ENCODE measurements at regions not wholly inside any gene's neighbourhood (a gene's known extent, or its start where the extent isn't known, plus 50 kb on each side); places are given as distances from the start of the nearest gene placed in this dataset.

DNA sequence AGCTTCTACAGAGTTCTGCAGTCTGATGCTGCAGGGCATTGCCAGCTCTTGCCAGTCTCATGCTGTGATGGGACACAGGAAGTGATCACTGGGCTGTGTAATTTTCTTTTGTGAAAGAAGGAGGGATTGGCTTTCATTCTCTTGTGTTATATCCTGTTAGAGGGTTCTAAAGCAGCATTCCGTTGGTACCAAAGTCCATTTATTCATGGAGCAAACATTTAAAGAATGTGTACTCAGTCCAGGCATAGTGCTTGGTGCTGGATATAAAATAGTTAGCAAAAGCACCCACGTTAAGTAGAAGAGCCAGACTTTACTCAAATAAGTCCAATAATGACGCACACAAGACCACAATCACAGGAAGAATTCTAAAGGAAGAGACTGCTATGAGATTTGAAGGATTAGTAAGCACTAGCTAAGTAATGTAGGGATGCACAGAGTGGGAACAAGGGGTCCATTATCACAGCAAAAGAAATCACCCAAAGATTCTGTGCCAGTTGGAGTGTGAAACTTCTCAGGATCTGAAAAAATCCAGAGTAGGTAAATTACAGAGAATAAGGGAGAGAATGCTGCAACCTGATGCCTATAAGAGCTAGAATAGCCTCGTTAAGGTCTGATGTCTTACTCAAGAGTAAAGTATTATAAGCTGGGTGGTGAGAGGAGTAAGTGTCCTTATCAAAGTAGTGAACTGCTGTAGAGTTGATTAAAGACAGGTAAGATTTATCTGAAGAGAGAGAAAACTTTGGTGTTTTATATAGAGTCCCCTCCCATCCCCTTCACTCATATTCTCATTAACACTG is 728.3 kb downstream of the METTL15 start:
- Histone ChIP-seq H2AFZ (ENCODE audit: low read depth, low read length, poor library complexity, severe bottlenecking) (peak overlapping the region; percentile 29), H3K9me3 (ENCODE audit: control insufficient read depth in 1 of 2, insufficient read depth in 1 of 2, low read depth in 1 of 2, low read length in 2 of 2) (no peaks in the 10 kb centered on the region), H4K20me1 (ENCODE audit: insufficient read depth) (no peaks in the 10 kb centered on the region), H3K27me3 (ENCODE audit: insufficient read depth, low read length) (no peaks in the 10 kb centered on the region), H3K4me1 (ENCODE audit: control insufficient read depth in 1 of 2, insufficient read depth in 2 of 2, low read length in 2 of 2) (peaks cover 2 to 26% of the 10 kb centered on the region in 2 experiments; a peak in 2 of 4 replicates), H3K9ac (ENCODE audit: low read length) (no peak overlapping the region), H3K4me3 (replicated peaks in 1 of 2; ENCODE audit: low read depth in 1 of 2, low read length in 2 of 2) (no peak overlapping the region), H3K27ac (ENCODE audit: low read depth, low read length) (no peak overlapping the region), H3K79me2 (ENCODE audit: insufficient read depth, low read length) (no peaks in the 10 kb centered on the region), H3K36me3 (ENCODE audit: control insufficient read depth in 1 of 2, insufficient read depth in 2 of 2, low read length in 2 of 2) (no peaks in the 10 kb centered on the region), H3K9me2 (ENCODE audit: insufficient read depth) (no peaks in the 10 kb centered on the region), H3K4me2 (ENCODE audit: low read length) (peak overlapping the region; percentile 47)
- intact Hi-C loops (cut with micrococcal nuclease), result no loop called here
- DNase-seq (ENCODE audit: low read depth, low spot score) (no peak), ATAC-seq (peak; percentile 46; the same call in 1 of the 2 replicates)
- ChIA-PET RAD21 (ENCODE audit: low non-redundant PET in 1 of 2, low total read pairs in 2 of 2, uncharacterized antibody in 2 of 2, unreplicated experiment in 2 of 2) (no interaction called here), POLR2A (no interaction called here), CTCF (no interaction called here)
- no TSS peak for BruUV-seq (replicated peaks)
- TF ChIP-seq, protein P1, sequence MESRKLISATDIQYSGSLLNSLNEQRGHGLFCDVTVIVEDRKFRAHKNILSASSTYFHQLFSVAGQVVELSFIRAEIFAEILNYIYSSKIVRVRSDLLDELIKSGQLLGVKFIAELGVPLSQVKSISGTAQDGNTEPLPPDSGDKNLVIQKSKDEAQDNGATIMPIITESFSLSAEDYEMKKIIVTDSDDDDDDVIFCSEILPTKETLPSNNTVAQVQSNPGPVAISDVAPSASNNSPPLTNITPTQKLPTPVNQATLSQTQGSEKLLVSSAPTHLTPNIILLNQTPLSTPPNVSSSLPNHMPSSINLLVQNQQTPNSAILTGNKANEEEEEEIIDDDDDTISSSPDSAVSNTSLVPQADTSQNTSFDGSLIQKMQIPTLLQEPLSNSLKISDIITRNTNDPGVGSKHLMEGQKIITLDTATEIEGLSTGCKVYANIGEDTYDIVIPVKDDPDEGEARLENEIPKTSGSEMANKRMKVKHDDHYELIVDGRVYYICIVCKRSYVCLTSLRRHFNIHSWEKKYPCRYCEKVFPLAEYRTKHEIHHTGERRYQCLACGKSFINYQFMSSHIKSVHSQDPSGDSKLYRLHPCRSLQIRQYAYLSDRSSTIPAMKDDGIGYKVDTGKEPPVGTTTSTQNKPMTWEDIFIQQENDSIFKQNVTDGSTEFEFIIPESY (IDR thresholded peaks at IDR 0.05; ENCODE audit: extremely low read depth, insufficient replicate concordance, low read length), result no peak
- peak; percentile 47 for TF ChIP-seq TCF7L2 (IDR thresholded peaks at IDR 0.05; ENCODE audit: borderline replicate concordance, extremely low read depth, insufficient read depth, insufficient read length)

DNA sequence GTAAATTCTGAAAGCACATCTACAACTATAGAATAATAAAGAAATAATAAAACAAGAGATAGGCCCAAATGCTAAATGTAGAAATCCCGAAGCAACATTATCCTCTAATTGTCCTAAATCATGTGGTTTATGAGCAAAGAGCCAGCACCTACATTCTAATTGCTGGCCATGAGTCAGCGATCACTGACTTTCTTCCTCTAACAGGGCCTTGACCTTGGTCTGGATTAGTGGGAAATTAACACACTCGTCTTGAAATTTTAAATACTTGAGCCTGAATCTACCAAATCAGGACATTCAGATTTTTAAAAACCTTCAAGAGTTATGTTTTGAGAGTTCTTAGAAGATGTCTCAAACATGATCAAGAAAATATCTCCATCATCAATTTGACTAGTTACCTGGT is 727.6 kb downstream of the METTL15 start:
- no peak overlapping the region for H3K27ac ChIP-seq (ENCODE audit: low read depth, low read length)
- no peak for DNase-seq (ENCODE audit: low read depth, low spot score)
- no peak overlapping the region for H3K4me3 ChIP-seq (replicated peaks in 1 of 2; ENCODE audit: low read depth in 1 of 2, low read length in 2 of 2)
- RAD21 ChIA-PET (ENCODE audit: low non-redundant PET in 1 of 2, low total read pairs in 2 of 2, uncharacterized antibody in 2 of 2, unreplicated experiment in 2 of 2), result no interaction called here
- H3K27me3 ChIP-seq (ENCODE audit: insufficient read depth, low read length), result no peaks in the 10 kb centered on the region
- BruUV-seq (replicated peaks), result no TSS peak
- H3K9me3 ChIP-seq (ENCODE audit: control insufficient read depth in 1 of 2, insufficient read depth in 1 of 2, low read depth in 1 of 2, low read length in 2 of 2), result no peaks in the 10 kb centered on the region
- ATAC-seq, result no peak
- no peaks in the 10 kb centered on the region for H4K20me1 ChIP-seq (ENCODE audit: insufficient read depth)
- H3K4me2 ChIP-seq (ENCODE audit: low read length), result peak overlapping the region; percentile 47
- no peaks in the 10 kb centered on the region for H3K79me2 ChIP-seq (ENCODE audit: insufficient read depth, low read length)
- H2AFZ ChIP-seq (ENCODE audit: low read depth, low read length, poor library complexity, severe bottlenecking), result peak overlapping the region; percentile 29
- TF ChIP-seq POLR2AphosphoS5 (IDR thresholded peaks at IDR 0.05; ENCODE audit: low read depth, low read length) (no peak), YY1 (IDR thresholded peaks at IDR 0.05; ENCODE audit: extremely low read depth, insufficient replicate concordance, low read depth, low read length) (no peak), RAD21 (IDR thresholded peaks at IDR 0.05; ENCODE audit: low read depth) (no peak), TCF7L2 (IDR thresholded peaks at IDR 0.05; ENCODE audit: borderline replicate concordance, extremely low read depth, insufficient read depth, insufficient read length) (no peak)
- no peaks in the 10 kb centered on the region for H3K9me2 ChIP-seq (ENCODE audit: insufficient read depth)
- peaks cover 2 to 26% of the 10 kb centered on the region in 2 experiments; a peak in 2 of 4 replicates for H3K4me1 ChIP-seq (ENCODE audit: control insufficient read depth in 1 of 2, insufficient read depth in 2 of 2, low read length in 2 of 2)
- no peak overlapping the region for H3K9ac ChIP-seq (ENCODE audit: low read length)
- intact Hi-C loops (cut with micrococcal nuclease), result no loop called here
- CTCF ChIA-PET, result no interaction called here
- POLR2A ChIA-PET, result no interaction called here
- H3K36me3 ChIP-seq (ENCODE audit: control insufficient read depth in 1 of 2, insufficient read depth in 2 of 2, low read length in 2 of 2), result no peaks in the 10 kb centered on the region
